ENCODE measurements at regions not wholly inside any gene's neighbourhood (a gene's known extent, or its start where the extent isn't known, plus 50 kb on each side); places are given as distances from the start of the nearest gene placed in this dataset.

DNA sequence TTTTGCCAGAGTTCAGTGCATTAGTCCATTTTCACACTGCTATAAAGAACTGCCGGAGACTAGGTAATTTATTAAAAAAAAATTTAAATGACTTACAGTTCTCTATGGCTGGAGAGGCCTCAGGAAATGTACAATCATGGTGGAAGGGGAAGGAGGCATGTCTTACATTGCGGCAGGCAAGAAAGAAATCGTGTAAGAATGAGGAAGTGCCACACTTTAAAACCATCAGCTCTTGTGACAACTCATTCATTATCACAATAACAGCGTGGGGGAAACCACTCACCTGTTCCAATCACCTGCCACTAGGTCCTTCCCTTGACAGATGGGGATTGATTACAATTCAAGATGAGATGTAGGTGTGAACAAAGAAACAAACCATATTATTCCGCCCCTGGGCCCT lies 1361.4 kb downstream of the NSUN3 start:
- H3K27ac ChIP-seq (ENCODE audit: low read length), result no peak overlapping the region
- no peaks in the 10 kb centered on the region for H3K9me3 ChIP-seq (ENCODE audit: insufficient read depth, low read length, severe bottlenecking)
- no peak overlapping the region for H2AFZ ChIP-seq (ENCODE audit: low read depth, low read length)
- no peaks in the 10 kb centered on the region for H3K27me3 ChIP-seq (ENCODE audit: insufficient read depth, low read length, poor library complexity)
- ATAC-seq (ENCODE audit: insufficient read depth, low read depth) (no peak), DNase-seq (no peak)
- no peak overlapping the region for H3K4me3 ChIP-seq (ENCODE audit: low read depth in 1 of 2, low read length in 2 of 2)
- H3K79me2 ChIP-seq (ENCODE audit: insufficient read depth, low read length), result no peaks in the 10 kb centered on the region
- no peaks in the 10 kb centered on the region for H3K36me3 ChIP-seq (ENCODE audit: insufficient read depth, low read length)
- TF ChIP-seq, protein P1, sequence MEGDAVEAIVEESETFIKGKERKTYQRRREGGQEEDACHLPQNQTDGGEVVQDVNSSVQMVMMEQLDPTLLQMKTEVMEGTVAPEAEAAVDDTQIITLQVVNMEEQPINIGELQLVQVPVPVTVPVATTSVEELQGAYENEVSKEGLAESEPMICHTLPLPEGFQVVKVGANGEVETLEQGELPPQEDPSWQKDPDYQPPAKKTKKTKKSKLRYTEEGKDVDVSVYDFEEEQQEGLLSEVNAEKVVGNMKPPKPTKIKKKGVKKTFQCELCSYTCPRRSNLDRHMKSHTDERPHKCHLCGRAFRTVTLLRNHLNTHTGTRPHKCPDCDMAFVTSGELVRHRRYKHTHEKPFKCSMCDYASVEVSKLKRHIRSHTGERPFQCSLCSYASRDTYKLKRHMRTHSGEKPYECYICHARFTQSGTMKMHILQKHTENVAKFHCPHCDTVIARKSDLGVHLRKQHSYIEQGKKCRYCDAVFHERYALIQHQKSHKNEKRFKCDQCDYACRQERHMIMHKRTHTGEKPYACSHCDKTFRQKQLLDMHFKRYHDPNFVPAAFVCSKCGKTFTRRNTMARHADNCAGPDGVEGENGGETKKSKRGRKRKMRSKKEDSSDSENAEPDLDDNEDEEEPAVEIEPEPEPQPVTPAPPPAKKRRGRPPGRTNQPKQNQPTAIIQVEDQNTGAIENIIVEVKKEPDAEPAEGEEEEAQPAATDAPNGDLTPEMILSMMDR (IDR thresholded peaks at IDR 0.05; ENCODE audit: borderline replicate concordance, extremely low read depth, low read length, poor library complexity, severe bottlenecking), result no peak
- TF ChIP-seq EZH2 (IDR thresholded peaks at IDR 0.05; ENCODE audit: borderline replicate concordance, low read depth, low read length, severe bottlenecking), result no peak
- no peak overlapping the region for H3K4me2 ChIP-seq (ENCODE audit: insufficient read depth, low read length)
- H3K9ac ChIP-seq (ENCODE audit: low read depth, low read length), result no peak overlapping the region
- no peaks in the 10 kb centered on the region for H3K4me1 ChIP-seq (ENCODE audit: insufficient read depth, low read length)
- H4K20me1 ChIP-seq (ENCODE audit: insufficient read depth, low read length), result no peaks in the 10 kb centered on the region

DNA sequence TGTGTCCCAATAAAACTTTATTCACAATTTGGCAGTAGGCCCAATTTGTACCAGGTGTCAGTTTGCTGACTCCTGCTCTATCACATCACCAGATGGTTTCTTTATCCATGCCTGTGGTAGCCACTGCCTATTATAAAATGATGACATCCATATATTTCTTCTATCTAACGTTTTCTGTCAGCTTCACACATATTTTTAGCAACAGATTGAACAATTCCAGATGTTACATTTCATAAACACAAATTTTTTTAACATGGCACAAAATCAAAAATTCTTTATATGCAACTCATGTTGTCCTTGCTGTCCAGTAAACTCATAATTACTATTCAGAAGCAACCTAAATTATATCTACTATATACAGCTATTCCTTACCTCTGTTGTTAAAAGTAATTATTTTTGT lies 1371.6 kb downstream of the NSUN3 start:
- Histone ChIP-seq H3K4me3 (ENCODE audit: low read depth in 1 of 2, low read length in 2 of 2) (no peak overlapping the region), H3K9me3 (ENCODE audit: insufficient read depth, low read length, severe bottlenecking) (no peaks in the 10 kb centered on the region), H3K27me3 (ENCODE audit: insufficient read depth, low read length, poor library complexity) (no peaks in the 10 kb centered on the region), H3K9ac (ENCODE audit: low read depth, low read length) (no peak overlapping the region), H3K4me2 (ENCODE audit: insufficient read depth, low read length) (no peak overlapping the region), H3K36me3 (ENCODE audit: insufficient read depth, low read length) (no peaks in the 10 kb centered on the region), H2AFZ (ENCODE audit: low read depth, low read length) (no peak overlapping the region), H3K4me1 (ENCODE audit: insufficient read depth, low read length) (no peaks in the 10 kb centered on the region), H4K20me1 (ENCODE audit: insufficient read depth, low read length) (no peaks in the 10 kb centered on the region), H3K79me2 (ENCODE audit: insufficient read depth, low read length) (no peaks in the 10 kb centered on the region), H3K27ac (ENCODE audit: low read length) (no peak overlapping the region)
- TF ChIP-seq, protein P1 (IDR thresholded peaks at IDR 0.05; ENCODE audit: borderline replicate concordance, extremely low read depth, low read length, poor library complexity, severe bottlenecking), result no peak
- no peak for TF ChIP-seq EZH2 (IDR thresholded peaks at IDR 0.05; ENCODE audit: borderline replicate concordance, low read depth, low read length, severe bottlenecking)
- no peak for ATAC-seq (ENCODE audit: insufficient read depth, low read depth)
- DNase-seq, result no peak

DNA sequence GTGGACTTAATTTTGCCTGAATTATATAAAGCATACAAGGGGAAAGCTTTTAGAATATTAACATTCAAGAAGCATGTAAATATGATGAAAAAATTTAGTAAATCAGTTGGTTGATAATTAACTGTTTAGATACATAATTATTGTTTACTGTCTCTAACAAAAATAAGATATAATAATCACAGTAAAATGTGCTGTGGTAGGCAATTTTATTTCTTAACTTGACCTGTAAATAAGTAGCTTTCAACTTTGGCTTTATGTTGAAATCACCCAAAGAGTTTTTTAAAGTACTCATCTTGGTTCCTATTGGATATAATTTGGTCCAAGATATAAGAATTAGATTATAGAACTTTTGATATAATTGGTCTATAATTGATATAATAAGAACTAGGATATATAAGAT lies 1374.5 kb downstream of the NSUN3 start:
- Histone ChIP-seq H3K27me3 (ENCODE audit: insufficient read depth, low read length, poor library complexity) (no peaks in the 10 kb centered on the region), H4K20me1 (ENCODE audit: insufficient read depth, low read length) (no peaks in the 10 kb centered on the region), H2AFZ (ENCODE audit: low read depth, low read length) (no peak overlapping the region), H3K4me3 (ENCODE audit: low read depth in 1 of 2, low read length in 2 of 2) (no peak overlapping the region), H3K79me2 (ENCODE audit: insufficient read depth, low read length) (no peaks in the 10 kb centered on the region), H3K4me2 (ENCODE audit: insufficient read depth, low read length) (no peak overlapping the region), H3K27ac (ENCODE audit: low read length) (no peak overlapping the region), H3K9ac (ENCODE audit: low read depth, low read length) (no peak overlapping the region), H3K9me3 (ENCODE audit: insufficient read depth, low read length, severe bottlenecking) (no peaks in the 10 kb centered on the region), H3K4me1 (ENCODE audit: insufficient read depth, low read length) (no peaks in the 10 kb centered on the region), H3K36me3 (ENCODE audit: insufficient read depth, low read length) (no peaks in the 10 kb centered on the region)
- ATAC-seq (ENCODE audit: insufficient read depth, low read depth) (no peak), DNase-seq (no peak)
- TF ChIP-seq, protein P1 (IDR thresholded peaks at IDR 0.05; ENCODE audit: borderline replicate concordance, extremely low read depth, low read length, poor library complexity, severe bottlenecking), result no peak
- no peak for TF ChIP-seq EZH2 (IDR thresholded peaks at IDR 0.05; ENCODE audit: borderline replicate concordance, low read depth, low read length, severe bottlenecking)

DNA sequence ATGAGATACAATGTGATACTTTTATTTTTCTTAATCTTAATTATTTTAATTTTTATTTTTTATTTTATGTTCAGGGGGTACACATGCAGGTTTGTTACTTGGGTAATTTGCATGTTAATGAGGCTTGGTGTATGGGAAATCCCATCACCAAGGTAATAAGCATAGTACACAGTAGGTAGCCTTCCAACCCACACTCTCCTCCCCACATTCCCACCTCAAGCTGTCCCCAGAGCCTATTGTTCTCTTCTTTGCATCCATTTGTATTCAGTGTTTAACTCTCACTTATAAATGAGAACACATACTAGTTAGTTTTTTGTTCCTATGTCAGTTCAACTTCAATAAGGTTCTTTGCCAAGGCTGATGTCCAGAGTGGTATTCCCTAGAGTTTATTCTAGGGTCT lies 1375.4 kb downstream of the NSUN3 start:
- no peak for DNase-seq
- Histone ChIP-seq H3K4me2 (ENCODE audit: insufficient read depth, low read length) (no peak overlapping the region), H3K4me1 (ENCODE audit: insufficient read depth, low read length) (no peaks in the 10 kb centered on the region), H2AFZ (ENCODE audit: low read depth, low read length) (no peak overlapping the region), H3K4me3 (ENCODE audit: low read depth in 1 of 2, low read length in 2 of 2) (no peak overlapping the region), H3K36me3 (ENCODE audit: insufficient read depth, low read length) (no peaks in the 10 kb centered on the region), H3K27ac (ENCODE audit: low read length) (no peak overlapping the region), H3K27me3 (ENCODE audit: insufficient read depth, low read length, poor library complexity) (no peaks in the 10 kb centered on the region), H3K9me3 (ENCODE audit: insufficient read depth, low read length, severe bottlenecking) (no peaks in the 10 kb centered on the region), H4K20me1 (ENCODE audit: insufficient read depth, low read length) (no peaks in the 10 kb centered on the region), H3K9ac (ENCODE audit: low read depth, low read length) (no peak overlapping the region), H3K79me2 (ENCODE audit: insufficient read depth, low read length) (no peaks in the 10 kb centered on the region)
- no peak for TF ChIP-seq EZH2 (IDR thresholded peaks at IDR 0.05; ENCODE audit: borderline replicate concordance, low read depth, low read length, severe bottlenecking)
- TF ChIP-seq, protein P1 (IDR thresholded peaks at IDR 0.05; ENCODE audit: borderline replicate concordance, extremely low read depth, low read length, poor library complexity, severe bottlenecking), result no peak
- no peak for ATAC-seq (ENCODE audit: insufficient read depth, low read depth)

Measured in DND-41 (cell line).